HG03558 (cell line): ENCODE measurements at regions not wholly inside any gene's neighbourhood (a gene's known extent, or its start where the extent isn't known, plus 50 kb on each side); places are given as distances from the start of the nearest gene placed in this dataset.

Source experiments
- ATAC-seq: cut with Tn5 transposase; IDR thresholded peaks from one replicate; pipeline ENCODE4 v1.9.1; 2021; ENCODE audit warnings: moderate number of reproducible peaks; ENCODE audit not compliant: unreplicated experiment; ENCODE audit errors: extremely low read depth

DNA sequence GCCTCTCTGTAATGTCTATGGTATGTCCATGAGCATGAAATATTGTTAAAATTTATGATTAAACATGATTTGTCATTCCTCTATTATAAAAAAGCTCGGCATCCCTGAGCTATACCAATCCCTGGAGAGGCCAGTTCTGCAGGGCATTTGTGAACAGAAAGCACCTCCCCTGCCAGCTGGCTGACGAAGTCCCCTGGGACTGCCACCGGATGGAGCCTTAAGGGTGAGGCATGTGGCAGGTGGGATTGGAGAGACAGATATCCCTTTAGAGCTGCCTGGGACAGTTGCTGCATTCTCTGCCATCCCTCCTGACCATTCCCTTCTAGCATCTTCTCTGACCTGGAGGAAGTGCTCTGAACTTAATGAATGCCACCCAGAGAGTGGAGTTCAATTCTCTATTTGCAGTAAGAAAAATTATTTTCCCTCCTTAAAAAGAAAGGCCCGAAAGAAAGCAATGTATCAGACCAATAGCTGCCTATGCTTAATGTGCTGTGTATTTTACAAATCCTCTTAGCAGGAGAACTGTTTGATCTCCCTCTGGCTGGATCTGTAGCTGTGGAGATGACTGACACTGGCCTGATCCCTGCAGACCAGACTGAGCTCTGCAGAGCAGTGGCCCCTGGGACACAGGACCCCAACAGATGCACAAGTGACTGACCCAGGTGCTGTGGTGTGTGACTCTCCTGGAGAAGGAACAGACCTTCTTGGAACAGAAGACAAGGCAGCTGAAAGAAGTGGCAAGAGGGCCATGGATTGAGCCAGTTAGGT lies 219.0 kb upstream of the NAV2 start:
- ATAC-seq = no peak

DNA sequence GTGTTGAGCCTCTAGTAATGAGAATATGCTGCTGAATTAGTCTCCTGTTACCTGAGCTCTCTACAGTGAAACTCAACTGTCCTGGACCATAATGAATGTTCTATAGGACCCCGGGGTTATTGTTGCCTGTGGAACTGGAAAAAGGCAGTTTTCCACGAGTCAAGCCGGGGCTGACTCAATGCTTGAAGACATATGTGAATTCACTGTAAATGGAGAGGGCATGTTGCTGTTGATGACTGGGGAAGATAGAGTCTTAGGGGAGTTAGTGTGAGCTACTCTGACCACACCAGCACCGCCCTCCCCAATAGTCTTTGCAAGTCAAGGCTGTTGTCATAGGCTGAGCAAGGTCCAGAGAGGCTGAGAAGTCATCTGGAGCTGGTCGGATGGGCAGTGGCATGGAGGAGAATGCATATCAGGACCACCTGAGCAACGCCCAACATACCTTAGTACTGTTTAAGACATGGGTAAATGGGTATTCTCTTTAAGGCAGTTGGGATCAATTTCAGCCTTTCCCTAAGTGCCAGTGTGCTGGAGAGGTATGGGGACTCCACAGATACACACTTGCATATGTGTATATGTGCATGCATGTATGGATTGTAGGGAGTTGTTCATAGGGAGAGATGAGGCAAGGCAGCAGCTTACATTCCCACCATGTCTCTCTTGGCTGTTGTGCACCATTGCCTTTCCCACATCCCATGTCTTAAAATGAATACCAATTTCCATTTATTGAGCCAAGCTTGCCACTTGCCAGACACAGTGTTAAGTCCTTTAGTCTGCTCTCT lies 230.1 kb upstream of the NAV2 start:
- ATAC-seq = no peak

DNA sequence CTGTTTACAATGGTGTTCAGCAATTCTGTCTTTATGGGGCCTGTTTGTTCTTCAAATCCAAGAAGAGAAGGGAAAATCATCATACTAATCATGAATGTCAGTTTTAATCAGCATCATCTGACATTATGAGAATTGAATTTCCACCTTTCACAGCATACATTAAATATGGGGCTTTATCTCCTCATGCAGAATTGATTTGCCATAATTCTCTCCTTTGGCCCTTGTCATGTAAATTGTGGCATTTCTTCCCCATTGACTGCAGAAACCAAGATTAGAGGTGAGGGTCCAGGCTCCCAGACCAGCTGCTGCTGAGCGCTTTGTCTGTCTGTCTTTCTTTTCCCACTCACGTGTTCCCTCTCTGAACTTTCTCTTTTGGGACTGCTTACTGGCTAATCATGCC lies 232.1 kb upstream of the NAV2 start:
- ATAC-seq = no peak

DNA sequence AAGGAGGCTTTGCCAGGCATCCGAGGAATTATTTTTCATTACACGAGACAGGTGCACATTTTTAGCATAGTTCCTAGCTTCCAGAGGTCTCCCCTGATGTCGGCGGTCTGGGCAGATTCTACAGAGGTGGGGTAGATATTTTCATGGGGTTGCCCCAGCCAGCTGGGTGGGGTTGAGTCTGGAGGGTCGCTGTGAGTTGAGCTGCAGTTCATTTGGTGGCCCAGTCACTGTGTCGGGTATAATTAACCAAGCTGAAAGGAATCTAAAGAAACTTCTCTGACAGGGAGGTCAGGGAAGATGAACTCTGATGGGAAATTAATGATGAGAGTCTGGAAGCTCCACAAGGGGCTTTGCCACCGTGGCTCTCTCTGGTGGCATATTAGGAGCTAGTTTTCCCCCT lies 233.7 kb upstream of the NAV2 start:
- no peak for ATAC-seq

DNA sequence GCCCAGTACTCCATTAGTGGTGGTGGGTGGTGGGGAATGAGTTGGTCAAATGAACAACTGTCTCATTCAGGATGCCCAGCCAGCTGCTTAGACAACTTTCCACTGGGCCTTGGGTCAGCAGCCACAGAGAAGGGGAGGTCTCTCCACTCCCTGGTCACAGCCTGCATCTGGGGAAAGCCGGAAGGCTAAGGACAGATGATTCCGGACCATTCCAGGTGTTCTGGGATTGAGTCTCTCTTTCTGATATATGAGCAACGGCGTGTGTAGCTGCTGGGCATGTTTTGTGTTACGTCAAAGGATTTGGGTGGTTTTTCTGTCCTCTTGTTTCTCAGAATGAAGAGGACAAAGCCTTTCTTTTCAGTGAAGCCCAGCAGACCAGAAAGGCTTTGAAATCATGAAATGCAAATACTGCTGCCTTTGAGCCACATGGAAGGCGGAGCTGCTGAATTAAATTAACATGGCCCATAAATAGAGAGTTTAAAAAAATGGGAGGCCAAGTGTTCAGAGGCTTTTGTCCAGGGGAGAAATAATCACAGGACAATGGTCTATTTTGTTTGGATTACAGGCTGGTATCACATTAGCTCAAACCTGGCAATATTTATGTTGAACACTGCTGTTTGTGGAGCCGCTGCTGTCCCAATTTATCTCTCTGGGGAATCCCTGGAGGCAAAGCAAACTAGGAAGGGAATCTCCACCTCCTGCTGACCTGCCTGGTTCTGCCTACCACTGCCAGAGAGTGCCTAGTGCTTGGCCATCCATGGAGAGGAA lies 234.4 kb upstream of the E2F8 start:
- no peak for ATAC-seq

DNA sequence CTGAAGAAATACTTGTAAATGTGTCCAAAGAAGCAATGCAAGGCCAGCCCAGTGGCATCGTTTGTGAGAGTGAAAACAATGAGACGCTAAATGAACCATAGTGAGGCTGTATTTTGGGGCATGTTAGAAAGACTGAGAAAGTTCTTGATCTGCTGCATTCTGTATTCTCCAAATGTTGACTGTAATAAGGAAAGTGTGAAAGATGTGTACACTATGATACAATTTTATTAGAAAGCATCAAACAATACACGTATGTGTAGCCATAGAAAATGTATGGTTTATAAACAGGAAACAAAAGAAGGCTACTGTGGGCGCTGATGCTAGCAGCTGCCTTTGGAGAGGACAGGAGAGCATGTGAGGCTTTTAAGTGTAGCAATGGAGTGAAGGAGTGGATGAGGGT lies 233.5 kb upstream of the E2F8 start:
- ATAC-seq = no peak

DNA sequence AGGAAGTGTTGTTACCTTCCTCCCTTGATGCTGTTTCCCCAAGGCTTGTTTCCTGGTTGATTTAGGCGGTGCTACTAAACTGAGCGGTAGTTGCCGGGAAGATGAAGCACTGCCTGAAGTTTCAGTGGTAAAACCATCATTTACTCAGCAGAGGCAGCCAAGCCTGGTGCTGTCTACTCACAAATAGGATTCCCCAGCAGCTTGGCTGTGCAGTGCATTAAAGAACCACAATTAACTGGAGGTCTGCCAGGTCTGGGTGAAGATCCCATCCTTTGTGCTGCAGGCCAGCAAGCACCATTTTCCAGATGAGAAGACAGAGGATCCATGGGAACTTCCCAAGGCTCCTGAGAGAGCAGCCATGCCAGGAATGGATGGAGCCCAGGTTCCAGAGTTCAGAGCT lies 231.9 kb upstream of the E2F8 start:
- no peak for ATAC-seq

DNA sequence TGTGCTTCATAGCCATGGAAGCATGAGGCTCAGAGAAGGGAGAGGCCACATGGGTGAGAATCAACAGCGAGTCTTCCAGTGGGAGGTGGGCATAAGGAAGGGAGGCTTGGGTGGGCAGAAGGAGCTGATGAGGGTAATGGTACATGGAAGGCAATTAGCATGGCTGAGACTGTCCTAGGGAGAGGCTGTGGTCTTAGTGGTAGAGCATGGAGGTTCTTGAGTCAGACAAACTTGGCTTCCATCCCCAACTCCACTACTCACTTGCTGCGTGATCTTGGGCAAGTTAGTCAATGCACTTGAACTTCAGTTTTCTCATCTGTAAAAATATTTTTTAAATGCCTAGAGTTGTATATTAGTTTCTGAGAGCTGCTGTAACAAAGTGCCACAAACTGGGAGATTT lies 227.2 kb upstream of the E2F8 start:
- no peak for ATAC-seq

DNA sequence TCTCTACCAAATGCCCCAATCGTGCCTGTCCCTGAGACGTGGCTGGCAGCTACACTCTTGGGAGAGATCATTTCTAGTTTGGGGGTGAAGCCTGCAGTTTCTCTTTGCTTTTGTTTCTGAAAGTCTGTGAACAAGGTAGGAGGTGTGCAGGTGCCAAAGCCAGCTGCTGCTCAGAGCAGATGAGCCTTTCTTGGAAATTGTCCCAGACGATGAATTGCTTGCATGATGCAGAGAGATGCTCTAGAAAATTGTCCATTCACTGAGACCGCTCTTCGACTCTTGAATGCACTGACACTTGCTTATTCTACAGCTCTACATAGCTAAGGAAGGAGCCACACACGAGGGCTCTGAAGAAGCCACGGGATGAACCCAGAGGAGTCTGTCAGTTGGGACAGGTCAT lies 225.6 kb upstream of the E2F8 start:
- no peak for ATAC-seq

DNA sequence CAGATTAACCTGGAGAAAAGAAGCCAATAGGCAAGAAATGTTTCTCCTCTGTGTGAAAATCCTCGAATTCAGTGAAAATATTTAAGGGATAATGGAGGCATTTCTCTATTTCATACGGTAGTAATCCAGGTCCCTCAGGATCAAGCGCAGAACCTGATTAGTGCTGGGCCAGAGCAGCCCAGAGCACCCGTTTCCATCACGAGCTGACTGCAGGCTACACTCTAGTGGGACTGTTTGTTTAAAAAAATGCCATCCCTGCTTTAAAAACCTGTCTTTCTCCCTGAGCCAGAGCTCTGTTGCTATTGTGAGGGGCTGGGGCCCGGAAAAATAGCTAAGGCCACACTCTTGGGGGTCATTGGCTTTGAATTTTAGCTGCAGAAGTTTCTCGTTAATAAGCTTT lies 223.2 kb upstream of the E2F8 start:
- no peak for ATAC-seq

DNA sequence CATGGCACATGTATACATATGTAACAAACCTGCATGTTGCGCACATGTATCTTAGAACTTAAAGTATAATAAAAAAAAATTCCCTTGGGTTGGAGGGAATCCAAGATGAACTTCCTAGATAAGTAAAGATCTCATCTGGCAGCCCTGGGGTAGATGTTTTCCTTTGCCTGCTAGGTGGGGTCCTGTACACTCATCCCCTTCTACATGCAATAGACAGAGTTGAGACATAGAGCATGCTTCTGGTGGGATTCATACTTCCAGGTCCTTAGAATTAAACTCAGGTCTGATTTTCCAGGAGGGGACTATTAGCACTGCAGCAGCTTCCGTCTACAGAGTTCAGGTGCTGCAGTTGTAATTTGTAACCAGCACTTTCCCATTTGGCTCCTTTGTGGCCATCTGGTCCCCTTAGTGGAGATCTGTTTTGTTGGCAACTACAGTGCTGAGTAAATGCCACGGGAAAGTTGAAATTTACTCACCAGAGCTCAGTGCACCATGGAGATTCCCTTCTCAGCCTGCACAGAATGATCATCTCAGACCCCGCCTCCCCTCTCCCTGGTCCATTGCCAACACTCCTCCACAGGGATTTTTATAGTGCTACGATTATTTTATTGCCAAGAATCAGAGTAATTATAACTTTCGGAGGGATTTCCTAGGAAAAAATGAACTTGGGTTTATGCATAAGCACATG lies 220.1 kb upstream of the E2F8 start:
- no peak for ATAC-seq

DNA sequence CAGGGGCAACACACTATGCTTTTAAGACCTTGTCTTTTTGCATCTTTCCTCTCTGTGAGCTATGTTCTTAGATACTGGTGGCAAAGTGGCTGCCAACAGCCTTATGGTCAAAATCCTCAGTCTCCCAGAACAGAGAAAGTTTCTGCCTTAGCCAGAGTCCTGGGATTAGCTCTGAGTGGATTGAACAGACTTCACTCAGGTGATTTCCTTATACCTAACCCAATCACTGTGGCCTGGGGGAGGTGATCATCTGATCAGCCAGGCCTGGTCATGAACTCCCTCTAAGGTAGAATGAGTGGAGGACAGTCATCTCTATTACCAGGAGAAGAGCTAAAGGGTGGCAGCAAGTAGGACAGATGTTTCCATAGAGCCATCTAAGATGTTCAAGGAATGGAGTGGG lies 218.5 kb upstream of the E2F8 start:
- no peak for ATAC-seq

DNA sequence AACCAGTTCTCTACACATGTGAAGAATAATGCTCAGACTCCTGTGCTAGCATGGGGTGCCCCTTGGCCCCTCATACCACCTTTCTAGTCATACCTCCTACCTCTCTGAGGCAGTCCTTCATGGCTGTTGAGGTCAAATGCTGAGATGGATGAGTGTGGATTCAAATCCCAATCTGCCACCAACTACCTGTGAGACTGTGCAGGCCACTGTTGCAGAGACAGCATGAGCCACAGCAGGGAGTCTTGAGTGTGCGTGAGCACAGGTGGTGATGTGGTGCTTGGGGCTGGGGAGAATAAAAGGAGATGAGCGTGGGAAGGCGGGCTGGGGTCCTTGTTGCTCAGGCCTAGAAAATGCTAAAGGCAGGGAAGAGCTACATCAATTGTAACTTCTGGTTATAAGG lies 218.0 kb upstream of the E2F8 start:
- ATAC-seq = no peak

DNA sequence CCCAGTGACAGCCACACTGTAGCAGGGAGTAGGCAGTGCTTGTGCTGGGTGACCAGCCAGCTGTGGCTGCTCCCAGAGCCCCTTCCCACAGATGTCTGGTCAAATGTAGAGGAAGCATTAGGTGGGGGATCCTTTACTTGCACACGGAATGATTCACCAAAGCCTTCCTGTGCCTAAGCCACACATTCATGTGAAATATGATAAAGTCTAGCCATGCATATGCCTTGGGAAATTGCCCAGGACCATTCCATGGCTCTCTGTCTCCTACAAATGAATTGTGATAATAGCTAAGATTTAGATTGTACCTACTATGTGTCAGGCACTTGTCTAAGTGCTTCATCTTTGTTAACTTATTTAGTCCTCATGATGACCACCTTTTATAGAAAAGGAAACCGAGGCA lies 217.5 kb upstream of the E2F8 start:
- ATAC-seq = no peak

DNA sequence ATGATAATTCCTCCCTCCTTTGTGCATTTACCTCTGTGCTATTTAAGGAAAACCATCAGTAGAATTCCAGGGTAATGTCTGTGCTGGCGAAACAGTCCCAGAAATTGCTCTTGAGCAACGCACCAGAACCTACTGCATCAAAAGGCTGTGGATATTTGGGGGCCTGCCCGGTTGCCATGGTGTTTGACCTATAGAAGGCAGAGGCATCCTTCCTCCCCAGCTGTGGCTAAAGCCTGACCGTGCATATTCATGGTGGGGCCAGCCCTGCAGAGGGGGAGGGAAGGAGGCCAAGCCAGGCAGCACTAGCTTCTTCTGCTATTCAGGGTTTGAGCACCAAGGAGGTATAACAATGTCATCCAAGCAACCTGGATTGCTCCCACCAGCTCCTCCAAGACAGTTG lies 215.0 kb upstream of the E2F8 start:
- ATAC-seq = no peak

DNA sequence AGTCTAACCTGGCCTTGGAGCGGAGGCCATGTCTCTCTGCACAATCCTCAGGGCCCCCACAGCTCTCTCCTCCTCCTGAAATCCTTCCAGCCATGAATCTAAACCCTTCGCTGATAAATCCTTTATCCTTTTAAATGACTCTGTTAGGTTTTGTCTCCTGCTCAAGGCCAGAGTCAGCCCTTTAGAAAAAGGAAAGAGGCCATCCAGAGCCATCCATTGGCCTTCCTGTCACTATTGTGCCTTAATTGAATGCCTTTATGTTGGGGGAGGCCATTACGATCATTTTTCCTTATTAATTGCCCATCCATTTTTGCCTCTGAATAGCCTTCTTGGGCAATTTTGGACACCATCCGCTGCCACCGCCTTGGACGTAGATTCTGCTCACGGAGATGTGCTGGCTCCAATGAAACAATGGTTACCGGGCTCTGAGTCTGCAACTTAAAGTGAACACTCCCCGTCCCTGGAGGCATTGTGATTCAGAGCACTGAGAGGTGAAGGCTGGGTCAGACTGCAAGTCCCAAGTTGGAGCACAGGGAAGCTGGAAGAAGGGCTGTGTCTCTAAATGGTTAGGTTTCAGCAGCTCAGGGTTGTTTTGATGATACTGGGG lies 213.0 kb upstream of the E2F8 start:
- ATAC-seq = no peak

DNA sequence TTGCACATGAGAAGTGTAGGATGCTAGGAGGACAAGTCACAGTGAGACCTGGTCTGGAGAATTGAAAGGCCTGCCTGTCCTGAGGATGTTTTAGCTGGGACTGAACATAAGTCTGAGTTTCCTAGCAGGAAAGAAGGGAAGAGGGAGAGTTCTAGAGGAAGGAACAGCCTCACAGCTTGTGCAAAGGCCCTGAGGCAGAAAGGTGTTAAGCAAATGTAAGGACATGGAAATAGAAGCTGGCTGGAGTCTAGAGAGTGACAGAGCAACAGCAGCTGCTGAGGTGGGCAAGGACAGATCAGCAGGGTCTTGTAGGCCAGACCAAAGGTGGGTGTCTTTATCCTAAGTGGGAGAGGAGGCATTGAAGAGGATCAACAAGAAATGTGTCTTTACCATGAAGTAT lies 210.9 kb upstream of the E2F8 start:
- no peak for ATAC-seq

DNA sequence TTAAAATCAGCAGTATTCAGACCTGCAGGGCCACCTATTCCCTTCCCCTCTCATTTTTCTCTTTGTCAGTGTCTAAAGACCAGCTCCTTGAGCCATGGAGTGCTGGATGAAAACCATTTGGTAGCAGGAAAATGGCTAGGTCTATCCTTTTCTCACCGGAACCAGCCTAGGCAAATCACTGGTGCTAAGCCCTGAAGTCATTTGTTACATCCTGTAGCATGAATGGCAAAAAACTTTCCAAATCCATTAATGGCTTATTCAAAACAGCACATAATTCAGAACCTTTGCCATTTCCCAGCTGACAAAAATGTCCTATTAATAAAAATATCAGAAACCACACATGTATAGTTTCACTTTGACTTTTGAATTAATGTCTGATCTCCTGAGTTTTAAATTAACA lies 209.5 kb upstream of the E2F8 start:
- no peak for ATAC-seq

DNA sequence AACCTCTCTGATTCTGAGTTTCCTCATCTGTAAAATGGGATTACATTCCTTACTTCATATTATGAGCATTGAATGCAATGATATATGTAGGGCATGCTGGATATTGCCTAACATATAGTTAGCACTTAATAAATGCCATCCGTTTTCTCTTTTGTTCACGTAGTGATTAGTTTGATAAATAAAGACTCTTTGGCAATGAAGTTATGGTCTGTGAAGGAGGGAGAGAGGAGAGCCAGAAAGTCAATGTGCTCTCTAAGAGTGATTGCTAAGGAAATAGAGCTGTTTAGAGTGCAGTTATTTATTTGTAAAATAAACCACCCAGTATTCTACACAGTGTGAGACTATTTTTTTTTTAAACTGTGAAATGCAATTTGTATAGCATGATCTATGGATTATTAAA lies 207.9 kb upstream of the E2F8 start:
- no peak for ATAC-seq

DNA sequence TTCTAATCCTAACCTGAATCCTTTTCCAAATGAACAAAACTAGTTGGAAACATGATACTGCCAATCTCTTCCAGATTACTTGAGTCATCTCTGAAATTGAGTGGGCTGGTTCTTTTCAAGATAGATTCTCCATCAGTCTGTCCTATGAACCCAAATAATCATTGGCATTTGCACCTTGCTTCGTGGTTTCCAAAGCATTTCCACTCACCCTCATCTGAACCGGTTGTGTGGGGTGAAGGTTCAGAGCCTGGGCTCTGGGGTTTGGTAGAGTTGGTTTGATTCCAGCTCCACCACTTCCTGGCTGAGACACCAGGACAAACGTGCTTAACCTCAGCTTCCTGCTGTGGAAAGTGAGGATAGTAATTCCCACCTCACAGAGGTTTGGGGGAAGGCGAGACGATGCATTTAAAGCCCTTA lies 206.4 kb upstream of the E2F8 start:
- no peak for ATAC-seq
